NOMO-1 treated with DMSO at 0.1 percent for 48 hours (cell line): ENCODE measurements at regions not wholly inside any gene's neighbourhood (a gene's known extent, or its start where the extent isn't known, plus 50 kb on each side); places are given as distances from the start of the nearest gene placed in this dataset.

ENCODE experiments used
- DNase-seq: peaks from one replicate; lab custom pipeline; 2025; ENCODE audit not compliant: unreplicated experiment; lab: John Stamatoyannopoulos, UW

DNA sequence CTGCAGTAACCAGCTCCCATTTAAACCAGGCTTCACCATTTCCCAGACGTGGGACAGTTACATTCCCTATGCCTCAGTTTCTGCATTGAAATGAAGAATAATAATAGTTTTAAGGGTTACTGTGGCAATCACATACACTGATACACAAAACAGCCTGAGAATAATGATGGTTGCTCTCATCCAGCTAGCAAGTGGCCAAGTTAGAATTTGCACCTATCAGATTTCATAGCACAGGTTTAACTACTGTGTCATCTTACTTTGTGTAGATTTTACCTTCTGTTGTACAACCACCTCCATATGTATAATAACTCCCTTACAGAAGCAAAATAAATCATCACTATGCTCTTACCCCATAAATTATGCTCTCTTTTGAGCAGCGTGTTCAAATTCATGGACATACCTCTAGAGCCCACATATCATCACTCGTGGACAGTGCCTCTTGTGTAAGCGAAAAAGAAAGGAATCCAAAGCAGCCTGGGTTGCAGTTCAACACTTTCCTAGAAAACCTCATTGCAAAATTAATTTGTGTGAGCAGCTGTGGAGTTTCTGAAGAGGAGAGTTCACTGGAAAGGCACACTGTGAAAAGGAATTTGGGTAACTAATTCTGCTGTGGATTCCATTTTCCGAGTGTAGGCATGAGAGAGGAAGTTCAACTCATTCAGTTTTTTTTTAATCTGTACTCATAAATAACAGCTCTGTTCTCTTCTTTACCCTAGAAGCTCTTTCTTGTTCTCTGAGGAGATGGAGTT is 492.5 kb downstream of the ARL4A start:
- DNase-seq, result no peak

GRCh38 chr7:13181216-13181615 is 493.8 kb downstream of the ARL4A start:
- DNase-seq, result no peak

DNA sequence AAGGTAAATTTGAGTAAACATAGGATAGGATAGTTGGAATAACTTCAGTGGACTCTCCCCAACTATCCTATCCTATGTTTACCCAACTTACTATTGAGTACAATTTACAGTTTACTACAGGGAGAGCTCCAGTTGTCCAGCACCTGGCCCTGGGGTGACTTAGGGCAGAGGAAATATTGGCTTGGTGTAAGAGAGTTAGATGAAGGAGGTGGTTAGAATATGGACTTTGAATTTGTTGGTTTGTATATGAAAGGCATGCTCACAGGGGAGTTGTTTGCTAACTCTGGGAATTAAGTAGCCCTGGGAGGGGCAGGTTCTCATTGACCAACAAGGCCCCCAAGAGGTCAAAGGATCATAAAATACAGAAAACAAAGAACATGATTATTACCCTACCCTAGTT is 497.7 kb downstream of the ARL4A start:
- no peak for DNase-seq

DNA sequence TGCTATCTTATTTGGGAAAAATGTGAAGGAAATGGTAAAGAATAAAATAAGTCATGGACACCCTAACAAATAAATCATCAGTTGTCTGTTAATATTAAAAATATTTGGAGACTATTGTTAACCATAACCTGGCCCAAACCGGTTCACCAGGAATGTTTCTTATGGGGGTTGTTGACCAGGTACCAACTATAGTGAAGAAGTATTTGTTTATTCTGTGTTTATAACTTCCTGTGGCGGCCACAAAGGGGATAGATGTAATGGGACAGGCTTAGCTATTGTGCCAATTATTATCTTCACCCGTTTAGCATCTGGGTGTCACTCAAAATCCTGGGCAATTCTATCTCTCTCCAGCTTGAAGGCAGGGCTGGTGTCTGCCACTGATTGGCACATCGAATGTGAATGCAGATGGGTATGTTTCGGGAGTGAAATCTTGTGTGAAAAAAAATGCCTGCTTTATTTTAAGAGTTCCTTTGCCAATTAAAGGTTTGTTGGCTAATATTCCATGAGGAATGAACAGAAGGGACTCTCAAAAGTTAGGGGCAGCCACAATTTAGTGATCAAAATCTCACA is 500.9 kb downstream of the ARL4A start:
- no peak for DNase-seq

DNA sequence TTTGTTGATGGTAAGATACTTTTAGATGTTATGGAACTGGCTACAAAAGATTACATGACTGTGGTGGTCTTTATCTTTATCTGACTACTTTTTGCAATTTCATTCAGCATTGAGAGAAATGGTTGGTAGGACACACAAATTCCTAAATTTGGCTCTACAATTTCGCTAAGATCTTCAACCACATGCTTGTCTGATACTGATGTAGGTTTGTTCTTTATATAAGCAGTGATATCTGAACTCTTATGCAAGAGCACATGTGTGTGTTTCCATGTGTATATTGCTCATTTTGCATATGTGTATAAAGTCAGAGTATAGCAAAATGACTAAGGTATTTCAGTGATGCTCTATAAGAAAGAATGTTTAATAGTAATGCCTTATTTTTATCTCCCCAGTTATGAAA is 501.5 kb downstream of the ARL4A start:
- DNase-seq, result no peak

- DNase-seq, result no peak
Measured at GRCh38 chr7:13189668-13190067, 502.2 kb downstream of the ARL4A start.

DNA sequence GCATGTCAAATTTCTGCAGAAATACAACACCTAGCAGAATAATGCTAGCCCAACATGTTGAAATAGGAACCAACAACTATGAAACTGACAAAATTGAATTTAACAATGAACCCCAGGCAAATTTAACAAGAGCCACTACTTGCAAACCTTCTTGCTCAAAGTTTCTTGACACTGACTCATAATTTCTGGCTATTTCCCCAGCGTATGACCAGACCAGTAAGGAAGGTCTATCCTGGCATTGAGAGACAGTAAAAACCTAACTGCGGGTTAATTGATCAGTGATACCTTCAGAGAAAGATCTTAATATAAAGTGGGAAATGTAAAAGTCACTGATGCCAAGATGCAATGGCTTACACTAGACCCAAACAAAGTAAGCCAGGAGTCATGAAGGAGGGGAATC is 510.1 kb downstream of the ARL4A start:
- DNase-seq, result no peak

GRCh38 chr7:13198036-13198435 is 510.6 kb downstream of the ARL4A start:
- no peak for DNase-seq

GRCh38 chr7:13198727-13199126 is 511.3 kb downstream of the ARL4A start:
- no peak for DNase-seq

GRCh38 chr7:13201628-13202027 is 514.2 kb downstream of the ARL4A start:
- no peak for DNase-seq

- no peak for DNase-seq
Measured at GRCh38 chr7:13217768-13218167, 530.3 kb downstream of the ARL4A start.

GRCh38 chr7:13225068-13225467 is 537.6 kb downstream of the ARL4A start:
- DNase-seq, result no peak

DNA sequence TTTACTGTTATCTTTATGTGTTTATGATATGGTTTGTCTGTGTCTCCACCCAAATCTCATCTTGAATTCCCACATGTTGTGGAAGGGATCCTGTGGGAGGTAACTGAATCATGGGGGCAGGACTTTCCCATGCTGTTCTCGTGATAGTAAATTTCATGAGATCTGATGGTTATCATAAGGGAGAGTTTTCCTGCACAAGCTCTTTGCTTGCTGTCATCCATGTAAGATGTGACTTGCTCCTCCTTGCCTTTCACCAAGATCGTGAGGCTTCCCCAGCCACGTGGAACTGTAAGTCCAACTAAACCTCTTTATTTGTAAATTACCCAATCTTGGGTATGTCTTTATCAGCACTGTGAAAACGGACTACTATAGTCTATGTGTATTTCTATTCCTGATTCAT is 539.0 kb downstream of the ARL4A start:
- no peak for DNase-seq

GRCh38 chr7:13231216-13231615 is 543.8 kb downstream of the ARL4A start:
- DNase-seq, result no peak

DNA sequence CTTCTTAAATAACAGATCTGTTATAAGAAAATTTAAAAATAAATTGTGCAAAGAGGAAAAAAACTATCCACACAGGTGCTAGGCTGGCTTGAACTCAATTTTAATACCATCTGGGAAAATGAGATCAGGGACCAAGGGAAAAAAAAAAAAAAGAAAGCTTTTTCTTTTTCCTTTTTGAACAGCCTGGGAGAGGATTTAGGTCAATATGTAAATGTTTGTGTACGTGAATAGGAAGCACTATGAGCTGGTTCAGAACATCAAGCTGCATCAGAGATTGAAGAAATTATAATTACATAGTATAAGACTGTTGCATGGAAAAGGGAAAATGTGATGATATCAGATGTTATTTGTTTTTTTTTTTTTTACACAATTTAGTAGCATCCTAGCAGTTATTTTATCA is 548.0 kb downstream of the ARL4A start:
- no peak for DNase-seq

GRCh38 chr7:13236026-13236425 is 548.6 kb downstream of the ARL4A start:
- no peak for DNase-seq

GRCh38 chr7:13240349-13240748 is 552.9 kb downstream of the ARL4A start:
- DNase-seq, result no peak

- no peak for DNase-seq
Measured at GRCh38 chr7:13241416-13241815, 554.0 kb downstream of the ARL4A start.

DNA sequence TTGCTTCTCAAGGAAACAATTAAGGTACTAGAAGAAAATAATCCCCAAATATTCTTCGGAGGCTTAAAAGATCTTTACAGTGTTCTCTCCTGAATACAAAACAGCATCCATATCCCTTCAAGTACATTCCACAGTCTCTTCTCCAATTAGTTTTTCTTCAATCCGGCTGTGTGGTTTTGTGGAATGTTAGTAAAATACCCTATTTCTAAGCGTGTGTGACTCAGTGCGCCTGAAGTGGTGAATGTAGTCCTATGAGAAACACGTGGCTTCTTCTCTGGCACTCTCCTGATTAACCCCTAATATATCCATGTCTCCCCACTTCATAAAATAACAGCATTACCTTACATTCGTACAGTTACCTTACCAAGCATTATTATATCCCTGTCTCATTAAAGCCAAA is 570.2 kb downstream of the ARL4A start:
- no peak for DNase-seq

GRCh38 chr7:13258386-13258785 is 571.0 kb downstream of the ARL4A start:
- no peak for DNase-seq

- DNase-seq, result no peak
Measured at GRCh38 chr7:13259930-13260329, 572.5 kb downstream of the ARL4A start.

- DNase-seq, result peak; percentile 40
Measured at GRCh38 chr7:13262929-13263530, 575.6 kb downstream of the ARL4A start.

DNA sequence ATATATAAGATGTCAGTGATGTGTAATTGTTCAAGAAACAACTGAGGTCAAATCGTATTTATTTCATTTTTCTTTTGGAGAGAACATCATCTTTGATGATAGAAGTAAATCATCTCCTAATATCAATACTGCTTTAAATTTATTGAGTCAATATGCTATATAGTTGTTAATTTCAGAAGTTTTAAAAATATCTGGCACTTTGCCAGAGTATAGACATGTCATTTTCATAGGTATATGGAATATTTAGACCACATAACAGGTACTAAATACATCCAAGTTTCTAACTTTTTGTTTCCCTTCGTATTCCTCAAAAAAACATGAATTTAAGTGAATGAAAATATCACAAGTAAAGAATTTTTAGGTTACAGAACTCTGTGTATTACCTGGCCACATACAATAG is 577.8 kb downstream of the ARL4A start:
- no peak for DNase-seq
